ENCODE measurements at regions not wholly inside any gene's neighbourhood (a gene's known extent, or its start where the extent isn't known, plus 50 kb on each side); places are given as distances from the start of the nearest gene placed in this dataset.

- Histone ChIP-seq H3K36me3 (ENCODE audit: insufficient read depth, low read length, poor library complexity, severe bottlenecking) (no peaks in the 10 kb centered on the region), H3K4me1 (ENCODE audit: insufficient read depth, low read length, poor library complexity, severe bottlenecking) (peaks cover 3% of the 10 kb centered on the region), H3K27me3 (replicated peaks; ENCODE audit: insufficient read depth, low read depth, low read length, poor library complexity) (peaks cover 3% of the 10 kb centered on the region), H3K9me3 (ENCODE audit: low read depth, low read length, poor library complexity, severe bottlenecking) (no peaks in the 10 kb centered on the region), H3K27ac (ENCODE audit: low read depth, low read length, poor library complexity, severe bottlenecking) (no peak overlapping the region), H3K4me3 (ENCODE audit: low read depth, low read length, poor library complexity, severe bottlenecking) (no peak overlapping the region)
- no peak for TF ChIP-seq CTCF (conservative IDR thresholded peaks at IDR 0.05; ENCODE audit: low read depth, low read length)
- TF ChIP-seq EZH2 (IDR thresholded peaks at IDR 0.05; ENCODE audit: borderline replicate concordance, low read depth, low read length, poor library complexity, severe bottlenecking) = no peak
- BruUV-seq (replicated peaks) = no TSS peak
- intact Hi-C loops (cut with micrococcal nuclease; ENCODE audit: unreplicated experiment) = no loop called here
- ChIA-PET POLR2A (ENCODE audit: low non-redundant PET) (no interaction called here), CTCF (no interaction called here)
- no peak for DNase-seq (ENCODE audit: low spot score)
Measured at GRCh38 chr14:36397357-36397756, 76.9 kb upstream of the MBIP start.

GRCh38 chr14:36396798-36397197 lies 76.4 kb upstream of the MBIP start:
- ChIA-PET CTCF (no interaction called here), POLR2A (ENCODE audit: low non-redundant PET) (no interaction called here)
- no peak for DNase-seq (ENCODE audit: low spot score)
- Histone ChIP-seq H3K36me3 (ENCODE audit: insufficient read depth, low read length, poor library complexity, severe bottlenecking) (no peaks in the 10 kb centered on the region), H3K9me3 (ENCODE audit: low read depth, low read length, poor library complexity, severe bottlenecking) (no peaks in the 10 kb centered on the region), H3K27me3 (replicated peaks; ENCODE audit: insufficient read depth, low read depth, low read length, poor library complexity) (peaks cover 7% of the 10 kb centered on the region), H3K27ac (ENCODE audit: low read depth, low read length, poor library complexity, severe bottlenecking) (no peak overlapping the region), H3K4me1 (ENCODE audit: insufficient read depth, low read length, poor library complexity, severe bottlenecking) (peaks cover 3% of the 10 kb centered on the region), H3K4me3 (ENCODE audit: low read depth, low read length, poor library complexity, severe bottlenecking) (no peak overlapping the region)
- intact Hi-C loops (cut with micrococcal nuclease; ENCODE audit: unreplicated experiment) = no loop called here
- BruUV-seq (replicated peaks) = no TSS peak
- TF ChIP-seq EZH2 (IDR thresholded peaks at IDR 0.05; ENCODE audit: borderline replicate concordance, low read depth, low read length, poor library complexity, severe bottlenecking) = no peak
- no peak for TF ChIP-seq CTCF (conservative IDR thresholded peaks at IDR 0.05; ENCODE audit: low read depth, low read length)

- Histone ChIP-seq H3K4me3 (ENCODE audit: low read depth, low read length, poor library complexity, severe bottlenecking) (no peak overlapping the region), H3K27ac (ENCODE audit: low read depth, low read length, poor library complexity, severe bottlenecking) (no peak overlapping the region), H3K4me1 (ENCODE audit: insufficient read depth, low read length, poor library complexity, severe bottlenecking) (no peaks in the 10 kb centered on the region), H3K27me3 (replicated peaks; ENCODE audit: insufficient read depth, low read depth, low read length, poor library complexity) (peaks cover 26% of the 10 kb centered on the region), H3K36me3 (ENCODE audit: insufficient read depth, low read length, poor library complexity, severe bottlenecking) (no peaks in the 10 kb centered on the region), H3K9me3 (ENCODE audit: low read depth, low read length, poor library complexity, severe bottlenecking) (no peaks in the 10 kb centered on the region)
- TF ChIP-seq CTCF (conservative IDR thresholded peaks at IDR 0.05; ENCODE audit: low read depth, low read length) (no peak), EZH2 (IDR thresholded peaks at IDR 0.05; ENCODE audit: borderline replicate concordance, low read depth, low read length, poor library complexity, severe bottlenecking) (no peak)
- no peak for DNase-seq (ENCODE audit: low spot score)
- ChIA-PET CTCF (no interaction called here), POLR2A (ENCODE audit: low non-redundant PET) (no interaction called here)
- BruUV-seq (replicated peaks) = no TSS peak
- intact Hi-C loops (cut with micrococcal nuclease; ENCODE audit: unreplicated experiment) = no loop called here
Measured at GRCh38 chr14:36394593-36394992, 74.2 kb upstream of the MBIP start.
